Forelimb muscle (tissue), 1 donor: ENCODE measurements at regions not wholly inside any gene's neighbourhood (a gene's known extent, or its start where the extent isn't known, plus 50 kb on each side); places are given as distances from the start of the nearest gene placed in this dataset.
"Not testable (repeated sequence)": the region's sequence is repeated elsewhere in the genome, so short reads cannot be mapped to it uniquely, and the experiment has no call there.

Source experiments
- DNase-seq: peaks from one replicate; pipeline ENCODE4 v3.0.0-alpha.2; 2013; ENCODE audit warnings: low read depth

- no peak for DNase-seq
These were observed 1003.9 kb downstream of the SORCS3 start for GRCh38 chr10:105644978-105645377.

- no peak for DNase-seq
These were observed 1003.5 kb downstream of the SORCS3 start for GRCh38 chr10:105644559-105644958.

- DNase-seq: no peak
These were observed 1003.0 kb downstream of the SORCS3 start for GRCh38 chr10:105644091-105644490.

- no peak for DNase-seq
These were observed 1002.6 kb downstream of the SORCS3 start for GRCh38 chr10:105643660-105644059.

- no peak for DNase-seq
These were observed 993.2 kb downstream of the SORCS3 start for GRCh38 chr10:105634281-105634680.

GRCh38 chr10:105615715-105616365, 974.8 kb downstream of the SORCS3 start:
- no peak for DNase-seq

GRCh38 chr10:105611244-105611798, 970.2 kb downstream of the SORCS3 start:
- DNase-seq: no peak

- DNase-seq: no peak
These were observed 968.4 kb downstream of the SORCS3 start for GRCh38 chr10:105609451-105609850.

GRCh38 chr10:105605918-105606317, 964.8 kb downstream of the SORCS3 start:
- no peak for DNase-seq

- no peak for DNase-seq
These were observed 964.0 kb downstream of the SORCS3 start for GRCh38 chr10:105605104-105605503.

GRCh38 chr10:105598207-105598606, 957.1 kb downstream of the SORCS3 start:
- DNase-seq: no peak

- no peak for DNase-seq
These were observed 956.2 kb downstream of the SORCS3 start for GRCh38 chr10:105597312-105597711.

GRCh38 chr10:105596749-105597148, 955.7 kb downstream of the SORCS3 start:
- no peak for DNase-seq

GRCh38 chr10:105594296-105594695, 953.2 kb downstream of the SORCS3 start:
- no peak for DNase-seq

GRCh38 chr10:105592468-105592867, 951.4 kb downstream of the SORCS3 start:
- DNase-seq: no peak

GRCh38 chr10:105586451-105587098, 945.5 kb downstream of the SORCS3 start:
- no peak for DNase-seq

GRCh38 chr10:105585753-105586152, 944.7 kb downstream of the SORCS3 start:
- no peak for DNase-seq

GRCh38 chr10:105585171-105585570, 944.1 kb downstream of the SORCS3 start:
- DNase-seq: no peak

- no peak for DNase-seq
These were observed 938.0 kb downstream of the SORCS3 start for GRCh38 chr10:105579112-105579511.

- DNase-seq: no peak
These were observed 936.9 kb downstream of the SORCS3 start for GRCh38 chr10:105577865-105578607.

GRCh38 chr10:105559333-105560097, 918.4 kb downstream of the SORCS3 start:
- DNase-seq: no peak

- DNase-seq: not testable (repeated sequence)
These were observed 909.4 kb downstream of the SORCS3 start for GRCh38 chr10:105550453-105550852.
